Activated CD4-positive, CD25-positive, alpha-beta regulatory T cell treated with anti-CD3 and anti-CD28 coated beads, Interleukin-2, amount 50 U/mL, for 72 hours (primary cell): ENCODE measurements at regions not wholly inside any gene's neighbourhood (a gene's known extent, or its start where the extent isn't known, plus 50 kb on each side); places are given as distances from the start of the nearest gene placed in this dataset.
"Not testable (repeated sequence)": the region's sequence is repeated elsewhere in the genome, so short reads cannot be mapped to it uniquely, and the experiment has no call there.

ENCODE experiments used
- DNase-seq: peaks from one replicate; pipeline ENCODE4 v3.0.0; 2021

DNA sequence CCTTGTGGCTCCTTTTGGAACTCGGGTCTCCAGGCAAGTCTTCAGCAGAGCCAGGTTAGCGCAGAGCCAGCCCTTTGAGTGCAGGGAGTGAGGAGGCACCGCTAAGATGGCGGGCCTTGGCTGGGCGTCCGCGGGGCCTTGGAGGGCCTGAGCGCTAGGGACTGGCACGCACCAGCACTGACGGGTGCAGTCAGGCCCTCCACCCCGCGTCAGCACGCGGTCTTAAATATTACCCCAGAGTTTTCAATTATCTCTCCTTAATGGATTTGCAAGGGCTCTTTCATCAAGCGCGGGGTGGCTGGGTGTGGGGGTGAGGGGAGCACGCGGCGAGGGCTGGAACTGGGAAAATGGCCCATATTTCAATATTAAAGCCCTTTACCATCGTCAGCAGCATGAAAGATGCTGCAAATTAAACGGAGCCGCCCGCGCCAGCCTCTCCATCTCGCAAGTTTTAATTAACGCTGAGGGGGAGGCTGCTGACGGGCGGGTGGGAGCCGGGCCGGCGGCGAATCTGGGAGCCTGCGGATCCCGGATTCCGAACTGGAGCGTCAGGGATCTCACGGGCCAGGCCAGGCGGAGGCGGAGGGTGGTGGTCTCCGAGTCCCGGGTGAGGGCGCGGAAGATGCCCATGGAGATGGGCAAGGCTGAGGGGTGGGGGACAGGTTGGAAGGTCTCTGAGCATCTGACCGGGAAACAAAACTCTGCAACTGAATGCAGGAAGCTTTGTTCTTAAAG is 1690.4 kb upstream of the DEFB115 start:
- not testable (repeated sequence) for DNase-seq

DNA sequence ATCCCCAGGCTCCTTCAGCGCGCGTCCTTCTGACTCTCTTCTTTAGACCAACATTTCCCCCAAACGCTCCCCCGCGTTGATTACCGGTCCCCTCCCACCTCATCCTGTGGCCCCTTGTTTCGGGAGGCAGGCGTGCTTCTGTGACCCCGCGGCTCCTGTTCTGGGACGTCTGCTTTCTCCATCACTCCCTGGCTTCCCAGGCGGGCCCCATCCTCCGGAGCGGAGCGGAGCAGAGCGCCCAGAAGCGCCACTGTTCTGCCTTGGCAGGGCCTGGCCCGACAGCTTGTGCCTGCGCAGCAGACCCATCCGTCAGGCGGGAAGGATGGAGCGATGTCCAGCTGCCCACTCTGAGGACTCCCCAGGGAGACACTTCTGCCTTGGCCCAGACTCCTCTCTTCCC is 1689.8 kb upstream of the DEFB115 start:
- DNase-seq, result not testable (repeated sequence)

DNA sequence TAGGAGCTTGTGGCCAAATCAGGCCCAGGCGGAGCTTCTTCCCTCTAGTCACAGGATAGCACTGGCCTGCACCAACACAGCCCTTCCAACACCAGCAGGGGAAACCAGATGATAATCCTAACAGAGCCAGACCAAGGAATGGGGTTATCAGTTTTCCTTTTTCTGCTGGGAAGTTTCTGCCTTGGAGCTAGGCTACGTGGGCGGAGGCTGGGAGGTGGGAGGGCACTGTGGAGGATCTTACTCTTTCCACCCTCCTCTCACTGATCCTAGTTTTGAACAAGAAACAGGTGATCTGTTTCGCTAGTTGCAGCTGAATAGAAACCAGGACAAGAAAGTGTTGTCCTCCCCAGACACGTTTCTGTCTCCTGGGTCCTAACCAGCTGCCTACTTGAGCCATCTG is 1687.3 kb upstream of the DEFB115 start:
- not testable (repeated sequence) for DNase-seq

DNA sequence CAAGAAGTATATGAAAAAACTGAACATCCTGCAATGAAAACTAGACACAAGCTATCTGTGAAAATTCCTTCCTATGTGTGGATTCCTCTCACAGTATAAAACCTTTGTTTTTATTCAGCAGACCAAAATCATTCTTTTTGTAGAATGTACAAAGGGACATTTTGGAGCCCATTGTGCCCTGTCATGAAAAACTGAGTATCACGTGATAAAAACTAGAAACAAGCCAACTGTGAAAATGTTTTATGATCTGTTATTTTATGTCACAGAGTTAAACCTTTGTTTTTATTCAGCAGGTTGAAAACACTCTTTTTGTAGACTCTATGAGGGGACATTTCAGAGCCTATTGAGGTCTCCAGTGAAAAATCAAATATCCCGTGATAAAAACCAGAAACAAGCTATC is 1667.9 kb upstream of the DEFB115 start:
- not testable (repeated sequence) for DNase-seq

DNA sequence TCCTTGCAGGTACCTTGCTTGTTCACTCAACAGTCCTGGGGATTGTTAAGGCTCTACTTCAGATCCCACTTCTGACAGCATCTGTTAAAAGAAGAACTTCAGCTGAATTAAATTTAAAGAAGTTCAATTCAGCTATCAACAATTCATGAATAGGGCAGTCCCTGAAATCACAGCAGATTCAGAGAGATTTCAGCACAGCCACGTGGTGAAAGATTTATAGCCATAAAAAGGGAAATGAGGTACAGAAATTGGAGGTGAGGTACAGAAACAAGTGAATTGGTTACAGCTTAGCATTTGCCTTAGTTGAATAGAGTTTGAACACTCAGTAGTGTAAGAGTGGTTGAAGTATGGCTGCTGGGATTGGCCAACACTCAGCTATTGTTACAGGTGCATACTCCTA is 1653.3 kb upstream of the DEFB115 start:
- not testable (repeated sequence) for DNase-seq

DNA sequence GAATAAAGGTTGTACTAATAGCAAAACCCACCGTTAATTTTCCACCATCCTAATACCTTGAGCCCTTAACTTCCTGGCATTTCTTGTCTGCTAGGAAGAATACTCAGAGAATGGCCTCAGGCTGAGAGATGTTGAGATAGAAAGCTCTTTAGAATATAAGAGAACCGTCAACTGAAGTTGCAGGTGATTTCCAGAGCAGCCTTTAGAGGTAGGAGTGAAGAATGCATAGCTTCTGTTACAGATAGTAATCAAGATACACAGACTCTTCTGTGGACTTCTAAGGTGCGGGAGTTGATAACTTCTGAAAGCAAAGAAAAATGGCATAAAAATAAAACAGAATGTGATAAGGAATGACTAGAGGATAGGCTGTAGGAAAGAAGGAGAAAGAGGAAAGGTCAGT is 1651.3 kb upstream of the DEFB115 start:
- DNase-seq, result not testable (repeated sequence)

DNA sequence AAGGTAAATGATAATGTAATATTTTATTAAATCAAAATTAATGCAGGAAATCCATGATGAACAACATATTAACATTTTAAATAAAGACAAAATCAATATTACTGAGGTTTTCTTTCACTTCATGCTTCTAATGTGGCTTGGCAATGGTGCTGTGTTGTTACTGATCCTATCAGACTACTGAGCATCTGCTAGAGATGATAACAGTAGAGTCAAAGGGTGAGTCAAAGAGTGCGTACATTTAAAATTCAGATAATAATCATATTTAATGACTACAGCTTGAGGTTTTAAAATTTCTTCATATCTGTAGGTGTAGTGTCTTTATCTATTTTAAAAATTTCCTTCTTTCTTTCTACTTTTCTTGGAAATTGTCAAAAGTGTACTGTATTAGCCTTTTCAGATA is 1628.1 kb upstream of the DEFB115 start:
- DNase-seq, result not testable (repeated sequence)
